ENCODE measurements at regions not wholly inside any gene's neighbourhood (a gene's known extent, or its start where the extent isn't known, plus 50 kb on each side); places are given as distances from the start of the nearest gene placed in this dataset.
A peak's percentile ranks its signal among the peaks of the same experiment; 100 is the strongest.

GRCh38 chr1:182003953-182004586 is 57.4 kb downstream of the ZNF648 start:
- TF ChIP-seq ZFX (IDR thresholded peaks at IDR 0.05; ENCODE audit: borderline replicate concordance) = no peak
- peak; percentile 37; the same call in 1 of the 2 replicates for TF ChIP-seq CTCF (IDR thresholded peaks at IDR 0.05)
- H3K27ac ChIP-seq = no peak overlapping the region

GRCh38 chr1:182003025-182003725 is 58.3 kb downstream of the ZNF648 start:
- no peak overlapping the region for H3K27ac ChIP-seq
- TF ChIP-seq ZFX (IDR thresholded peaks at IDR 0.05; ENCODE audit: borderline replicate concordance) (no peak), CTCF (IDR thresholded peaks at IDR 0.05) (no peak)

- no peak for TF ChIP-seq ZFX (IDR thresholded peaks at IDR 0.05; ENCODE audit: borderline replicate concordance)
- TF ChIP-seq CTCF (IDR thresholded peaks at IDR 0.05) = no peak
- H3K27ac ChIP-seq = no peak overlapping the region
Measured at GRCh38 chr1:182002570-182002969, 58.9 kb downstream of the ZNF648 start.

GRCh38 chr1:181998858-181999257 is 62.7 kb downstream of the ZNF648 start:
- H3K27ac ChIP-seq = no peak overlapping the region
- TF ChIP-seq CTCF (IDR thresholded peaks at IDR 0.05) (no peak), ZFX (IDR thresholded peaks at IDR 0.05; ENCODE audit: borderline replicate concordance) (no peak)

- no peak for TF ChIP-seq ZFX (IDR thresholded peaks at IDR 0.05; ENCODE audit: borderline replicate concordance)
- no peak for TF ChIP-seq CTCF (IDR thresholded peaks at IDR 0.05)
- H3K27ac ChIP-seq = no peak overlapping the region
Measured at GRCh38 chr1:181992072-181992471, 69.4 kb downstream of the ZNF648 start.

GRCh38 chr1:181990728-181991127 is 70.8 kb downstream of the ZNF648 start:
- TF ChIP-seq CTCF (IDR thresholded peaks at IDR 0.05) (no peak), ZFX (IDR thresholded peaks at IDR 0.05; ENCODE audit: borderline replicate concordance) (no peak)

GRCh38 chr1:181989261-181989920 is 72.1 kb downstream of the ZNF648 start:
- H3K27ac ChIP-seq = no peak overlapping the region
- no peak for TF ChIP-seq CTCF (IDR thresholded peaks at IDR 0.05)
- TF ChIP-seq ZFX (IDR thresholded peaks at IDR 0.05; ENCODE audit: borderline replicate concordance) = no peak

More at GRCh38 chr1:181990728-181991127, 70.8 kb downstream of the ZNF648 start:
- no peak overlapping the region for H3K27ac ChIP-seq

Measured in 22Rv1 (cell line).